ENCODE measurements at regions not wholly inside any gene's neighbourhood (a gene's known extent, or its start where the extent isn't known, plus 50 kb on each side); places are given as distances from the start of the nearest gene placed in this dataset.
A peak's percentile ranks its signal among the peaks of the same experiment; 100 is the strongest.

DNA sequence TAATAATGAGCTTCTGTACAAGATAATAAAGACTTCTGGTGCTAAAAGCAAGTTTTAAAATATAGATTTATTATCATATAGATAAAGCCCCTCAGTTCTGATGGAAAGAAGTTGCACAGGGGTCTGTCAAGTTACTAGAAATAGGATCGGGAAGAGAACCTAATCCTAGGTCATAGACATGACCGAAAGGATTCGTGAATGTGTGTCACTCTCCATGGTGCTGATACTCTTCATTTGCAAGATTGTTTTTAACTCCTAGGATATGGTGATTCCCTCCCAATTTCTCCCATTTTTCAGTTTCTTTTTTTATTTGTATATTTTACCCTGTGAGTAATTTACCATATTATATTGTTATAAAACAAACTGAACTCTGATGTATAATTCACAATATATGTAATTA, 58.9 kb upstream of the CTNNA2 start:
- peak; percentile 21 for DNase-seq (ENCODE audit: low read depth, low spot score)
- in situ Hi-C loops (cut with HindIII; ENCODE audit: low pct_unique_long_range_greater_than_20kb, low sequenced_read_pairs), result no loop called here

- in situ Hi-C loops (cut with HindIII; ENCODE audit: low pct_unique_long_range_greater_than_20kb, low sequenced_read_pairs), result no loop called here
- DNase-seq (ENCODE audit: low read depth, low spot score), result no peak
Observed at GRCh38 chr2:79452651-79453050, 60.2 kb upstream of the CTNNA2 start.

DNA sequence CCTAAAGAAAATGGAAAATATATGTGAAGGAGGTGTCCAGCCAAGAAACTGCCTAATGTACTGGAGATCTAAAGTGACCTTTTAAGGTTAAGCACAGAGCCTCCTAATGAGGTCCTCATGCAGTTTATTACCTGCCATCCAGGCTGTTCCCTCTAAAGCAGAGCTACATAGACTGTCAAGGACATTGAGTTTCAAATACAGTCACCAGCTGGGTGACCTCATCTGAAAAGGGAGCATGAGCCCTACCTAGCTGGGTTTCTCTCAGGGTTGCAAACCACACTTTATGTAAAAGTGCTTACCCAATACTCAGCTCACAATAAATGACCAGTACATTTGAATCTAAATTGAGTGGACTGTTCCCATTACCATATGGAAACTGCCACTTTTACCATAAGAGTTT, 65.4 kb upstream of the CTNNA2 start:
- DNase-seq (ENCODE audit: low read depth, low spot score), result no peak
- in situ Hi-C loops (cut with HindIII; ENCODE audit: low pct_unique_long_range_greater_than_20kb, low sequenced_read_pairs), result no loop called here

DNA sequence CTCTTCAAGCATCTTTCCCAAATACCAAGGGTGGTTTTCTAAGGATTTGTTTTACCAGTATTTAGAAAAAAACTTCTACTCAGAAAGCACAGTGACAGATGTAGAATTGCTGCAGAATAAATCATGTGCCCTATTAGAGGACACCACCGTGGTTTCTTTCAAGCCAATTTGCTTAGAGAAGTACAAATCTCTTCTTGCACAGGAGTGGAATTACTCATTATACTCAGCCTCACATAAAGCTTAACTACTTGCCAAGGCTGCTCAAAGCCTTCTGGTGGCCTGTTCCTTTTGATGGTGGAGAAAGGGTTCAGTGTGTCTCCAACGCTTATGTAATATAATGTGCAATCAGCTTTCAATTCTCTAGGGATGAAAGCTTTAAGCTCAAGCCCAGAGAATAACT, 66.5 kb upstream of the CTNNA2 start:
- no peak for DNase-seq (ENCODE audit: low read depth, low spot score)
- in situ Hi-C loops (cut with HindIII; ENCODE audit: low pct_unique_long_range_greater_than_20kb, low sequenced_read_pairs), result no loop called here

- no peak for DNase-seq (ENCODE audit: low read depth, low spot score)
- in situ Hi-C loops (cut with HindIII; ENCODE audit: low pct_unique_long_range_greater_than_20kb, low sequenced_read_pairs), result no loop called here
Observed at GRCh38 chr2:79437433-79438267, 75.2 kb upstream of the CTNNA2 start.

GRCh38 chr2:79434362-79434761, 78.5 kb upstream of the CTNNA2 start:
- in situ Hi-C loops (cut with HindIII; ENCODE audit: low pct_unique_long_range_greater_than_20kb, low sequenced_read_pairs), result no loop called here
- no peak for DNase-seq (ENCODE audit: low read depth, low spot score)

DNA sequence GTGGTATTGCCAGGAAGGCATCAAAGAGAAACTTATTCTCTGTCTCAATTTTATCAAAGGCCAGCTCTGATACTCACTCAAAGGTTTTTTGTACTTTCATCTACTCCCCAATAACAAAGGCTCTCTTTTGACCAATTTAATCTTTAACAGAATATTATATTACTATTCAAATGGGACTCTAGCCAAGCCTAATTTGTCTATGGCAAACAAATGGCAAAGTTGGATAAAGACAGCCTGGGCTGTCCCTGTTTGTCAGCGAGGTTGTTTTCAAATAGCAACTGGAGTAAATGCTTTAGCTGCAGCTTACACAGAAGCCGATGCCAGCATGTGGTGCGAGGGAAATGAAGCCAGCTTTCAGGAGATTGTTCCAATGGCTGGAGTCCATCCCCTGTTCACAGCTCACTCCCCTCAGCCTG, 80.1 kb upstream of the CTNNA2 start:
- DNase-seq (ENCODE audit: low read depth, low spot score), result peak; percentile 37
- in situ Hi-C loops (cut with HindIII; ENCODE audit: low pct_unique_long_range_greater_than_20kb, low sequenced_read_pairs), result no loop called here

GRCh38 chr2:79428745-79429144, 84.1 kb upstream of the CTNNA2 start:
- no peak for DNase-seq (ENCODE audit: low read depth, low spot score)
- in situ Hi-C loops (cut with HindIII; ENCODE audit: low pct_unique_long_range_greater_than_20kb, low sequenced_read_pairs), result no loop called here

DNA sequence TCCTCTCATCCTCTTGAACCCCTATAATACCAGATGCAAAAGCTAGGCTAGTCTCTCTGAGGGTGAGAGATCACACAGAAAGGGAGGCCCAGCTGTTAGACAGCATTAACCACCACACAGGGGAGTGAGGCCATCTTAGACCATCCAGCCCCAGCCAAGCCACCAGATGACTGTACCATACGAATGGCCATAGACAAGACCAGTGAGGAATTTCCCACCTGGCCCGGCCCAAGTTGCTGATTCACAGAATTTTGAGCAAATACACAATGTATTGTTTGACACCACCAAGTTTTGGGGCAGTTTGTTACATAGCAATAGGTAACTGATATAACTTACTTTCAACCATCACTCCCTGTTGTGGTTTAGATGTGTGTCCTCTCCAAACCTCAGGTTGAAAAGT, 98.2 kb upstream of the CTNNA2 start:
- DNase-seq (ENCODE audit: low read depth, low spot score), result no peak
- in situ Hi-C loops (cut with HindIII; ENCODE audit: low pct_unique_long_range_greater_than_20kb, low sequenced_read_pairs), result no loop called here

DNA sequence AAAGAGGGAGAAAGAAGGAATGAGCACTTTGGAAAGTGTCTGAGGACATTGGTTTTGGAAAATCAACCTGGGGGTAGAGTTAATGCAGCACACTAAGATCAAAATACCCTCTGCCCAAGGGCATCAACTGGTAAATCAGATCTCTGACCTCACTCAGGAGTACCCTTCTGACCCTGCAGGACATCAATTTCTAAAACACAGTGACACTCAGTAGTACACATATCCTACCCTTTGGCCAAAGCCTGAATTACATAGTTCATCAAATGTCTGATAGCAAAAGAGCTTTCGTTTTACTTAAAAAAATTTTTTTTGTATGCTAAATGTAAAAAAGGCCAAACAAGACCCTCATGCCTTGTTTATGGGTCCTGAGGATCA, 118.4 kb upstream of the CTNNA2 start:
- no peak for DNase-seq (ENCODE audit: low read depth, low spot score)
- in situ Hi-C loops (cut with HindIII; ENCODE audit: low pct_unique_long_range_greater_than_20kb, low sequenced_read_pairs), result no loop called here

DNA sequence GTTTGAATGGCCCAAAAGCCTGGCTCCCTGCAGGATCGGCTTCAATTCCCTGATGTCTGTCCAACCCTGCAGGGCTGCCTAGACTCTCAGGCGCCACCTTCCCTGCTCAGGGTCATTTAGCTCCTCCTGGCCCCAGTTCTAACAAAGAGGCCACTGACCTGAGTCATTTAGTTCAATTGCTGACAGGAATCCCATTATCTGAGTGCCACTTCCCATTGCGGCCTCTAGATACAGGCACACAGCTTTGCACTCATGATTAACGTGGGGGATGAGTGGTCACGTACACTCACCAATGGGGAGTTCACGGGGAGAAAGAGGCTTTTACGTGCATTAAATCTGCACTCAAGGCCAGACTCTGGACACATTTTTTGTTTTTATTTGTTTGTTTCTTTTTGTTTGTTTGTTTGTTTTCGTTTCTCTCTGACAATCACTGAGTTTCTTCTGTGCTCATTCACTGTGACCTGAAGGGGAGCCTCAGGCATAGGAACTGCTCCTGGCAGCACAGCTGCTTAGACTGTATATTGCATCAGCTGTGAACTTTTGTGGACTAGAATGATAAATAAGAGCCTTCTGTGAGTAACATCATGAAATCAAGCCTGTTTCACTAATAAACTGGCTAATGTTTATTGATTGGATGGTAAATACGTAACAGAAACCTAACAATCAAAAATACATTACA, 118.9 kb upstream of the CTNNA2 start:
- peak; percentile 95 for DNase-seq (ENCODE audit: low read depth, low spot score)
- in situ Hi-C loops (cut with HindIII; ENCODE audit: low pct_unique_long_range_greater_than_20kb, low sequenced_read_pairs), result no loop called here

GRCh38 chr2:79393107-79393685, 119.7 kb upstream of the CTNNA2 start:
- DNase-seq (ENCODE audit: low read depth, low spot score), result no peak
- in situ Hi-C loops (cut with HindIII; ENCODE audit: low pct_unique_long_range_greater_than_20kb, low sequenced_read_pairs), result no loop called here

- in situ Hi-C loops (cut with HindIII; ENCODE audit: low pct_unique_long_range_greater_than_20kb, low sequenced_read_pairs), result no loop called here
- DNase-seq (ENCODE audit: low read depth, low spot score), result peak; percentile 88
Observed at GRCh38 chr2:79389481-79389880, 123.4 kb upstream of the CTNNA2 start.

GRCh38 chr2:79388024-79388423, 124.8 kb upstream of the CTNNA2 start:
- no peak for DNase-seq (ENCODE audit: low read depth, low spot score)
- in situ Hi-C loops (cut with HindIII; ENCODE audit: low pct_unique_long_range_greater_than_20kb, low sequenced_read_pairs), result no loop called here

DNA sequence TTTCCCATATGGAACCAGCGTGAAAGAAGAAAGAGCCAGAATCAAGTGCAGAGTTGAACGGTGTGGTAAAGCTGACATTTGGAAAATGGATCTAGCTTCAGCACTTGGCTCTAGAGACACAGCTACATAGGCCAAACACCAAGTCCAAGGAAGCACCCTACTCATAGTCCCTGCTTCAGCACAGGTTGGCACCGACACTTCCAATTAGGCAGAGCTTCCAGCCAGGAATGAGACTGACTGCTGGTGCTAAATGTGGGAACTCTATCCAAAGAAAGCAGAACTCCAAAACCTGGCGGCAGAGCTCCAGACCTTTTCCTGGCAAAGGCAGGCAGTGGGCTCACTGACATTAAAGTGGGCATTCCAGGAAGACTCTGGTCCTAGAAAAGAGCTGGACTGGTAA, 125.4 kb upstream of the CTNNA2 start:
- DNase-seq (ENCODE audit: low read depth, low spot score), result no peak
- in situ Hi-C loops (cut with HindIII; ENCODE audit: low pct_unique_long_range_greater_than_20kb, low sequenced_read_pairs), result no loop called here

DNA sequence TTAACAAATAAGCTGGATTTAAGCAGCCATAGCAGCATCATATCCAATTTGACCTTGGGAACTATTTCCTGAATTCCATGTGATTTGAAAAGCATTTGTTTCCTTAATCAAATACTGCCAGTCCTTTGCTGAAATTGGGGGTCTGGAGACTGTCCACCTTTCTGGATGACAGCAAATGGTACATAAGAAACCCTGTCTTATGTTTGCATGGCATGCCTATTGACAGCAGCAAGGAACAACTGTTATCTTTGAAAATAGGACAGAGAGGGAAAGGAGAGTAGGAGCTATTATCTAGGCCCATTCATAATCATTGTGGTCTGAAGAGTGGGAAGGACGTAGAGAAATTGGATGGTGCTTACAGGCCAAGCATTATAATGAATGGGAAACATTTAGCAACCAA, 129.2 kb upstream of the CTNNA2 start:
- no peak for DNase-seq (ENCODE audit: low read depth, low spot score)
- in situ Hi-C loops (cut with HindIII; ENCODE audit: low pct_unique_long_range_greater_than_20kb, low sequenced_read_pairs), result no loop called here

GRCh38 chr2:79375817-79376216, 137.0 kb upstream of the CTNNA2 start:
- in situ Hi-C loops (cut with HindIII; ENCODE audit: low pct_unique_long_range_greater_than_20kb, low sequenced_read_pairs), result no loop called here
- DNase-seq (ENCODE audit: low read depth, low spot score), result no peak

DNA sequence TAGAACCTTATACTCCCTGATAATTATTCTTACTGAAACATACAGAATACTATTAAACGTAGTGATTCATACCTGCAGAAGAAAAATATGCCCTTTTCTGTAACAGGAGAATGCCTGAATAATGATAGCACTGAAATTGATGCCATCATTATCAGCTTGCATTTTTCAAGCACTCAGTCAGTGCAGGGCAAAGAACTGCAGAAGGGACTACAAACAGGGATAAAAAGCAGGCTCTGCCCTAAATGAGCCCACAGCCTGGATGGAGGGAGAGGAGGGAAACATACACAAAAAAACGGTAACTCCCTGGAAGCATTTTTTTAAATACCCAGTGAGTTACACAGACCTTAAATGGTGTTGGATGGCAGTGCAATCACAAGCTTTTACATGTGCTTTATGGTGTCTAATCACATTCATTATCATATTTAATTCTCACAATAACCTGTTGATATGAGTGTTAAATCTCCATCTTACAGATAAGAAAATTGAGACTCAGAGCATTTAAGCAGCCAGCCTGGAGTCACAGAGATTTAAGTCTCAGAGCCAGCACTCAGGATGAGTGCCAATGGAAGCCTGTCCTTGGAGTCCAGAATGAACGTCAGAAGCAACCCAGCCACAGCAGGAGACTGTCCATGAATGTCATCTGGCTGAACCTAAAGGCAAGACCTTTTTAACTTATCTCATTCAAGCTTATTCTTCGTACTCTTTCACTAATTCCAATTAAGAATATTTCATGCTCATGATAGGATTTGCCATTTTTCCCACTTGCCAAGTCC, 139.3 kb upstream of the CTNNA2 start:
- no peak for DNase-seq (ENCODE audit: low read depth, low spot score)
- in situ Hi-C loops (cut with HindIII; ENCODE audit: low pct_unique_long_range_greater_than_20kb, low sequenced_read_pairs), result no loop called here

Data from SK-MEL-5 (cell line).